ENCODE measurements at regions not wholly inside any gene's neighbourhood (a gene's known extent, or its start where the extent isn't known, plus 50 kb on each side); places are given as distances from the start of the nearest gene placed in this dataset.

DNA sequence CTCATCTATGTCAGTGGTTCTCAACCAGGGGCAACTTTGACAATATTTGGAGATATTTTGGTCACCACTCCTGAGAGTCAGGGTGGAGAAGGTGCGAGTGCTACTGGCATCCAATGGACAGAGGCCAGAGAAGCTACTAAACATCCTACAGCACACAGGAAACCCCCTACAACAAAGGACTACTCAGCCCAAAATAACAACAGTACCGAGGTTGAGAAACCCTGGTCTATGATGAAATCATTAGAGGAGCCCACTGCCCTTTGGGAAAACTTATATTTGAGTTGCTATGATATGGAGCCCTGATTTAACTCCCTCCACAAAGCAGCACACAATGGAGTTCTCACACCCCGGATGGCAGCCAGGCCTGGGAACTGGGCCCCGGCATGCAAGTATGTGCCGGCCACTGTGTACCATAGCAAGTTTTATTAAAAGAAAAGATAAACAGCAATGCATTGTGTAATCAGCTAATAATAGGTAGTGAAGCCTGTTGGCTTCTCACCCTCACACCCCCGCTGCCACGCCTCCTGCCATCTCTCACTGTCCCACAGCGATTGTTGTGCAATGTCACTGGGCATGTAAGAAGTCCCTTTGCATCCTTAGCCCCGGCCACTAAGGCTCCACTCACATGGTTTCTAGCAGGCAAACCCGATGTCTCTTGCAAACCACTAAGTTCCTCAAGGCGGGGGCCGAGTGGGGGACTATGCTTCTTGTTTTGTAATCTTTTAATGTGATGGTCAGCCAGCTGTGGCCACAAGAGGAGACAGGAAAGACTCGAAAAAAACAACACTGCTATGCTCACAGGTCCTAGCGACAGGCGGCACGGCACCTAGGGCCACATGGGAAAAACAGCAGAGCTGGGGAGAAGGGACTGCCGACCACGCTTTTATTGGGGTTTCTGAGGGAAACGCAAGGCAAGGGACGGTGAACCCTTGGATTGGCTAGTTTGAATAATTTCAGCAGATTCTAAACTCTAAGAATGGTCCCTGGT is 110.0 kb downstream of the AQP9 start:
- TF ChIP-seq ZNF565 (CRISPR knock-in tag; conservative IDR thresholded peaks at IDR 0.05; ENCODE audit: low read depth) (no peak), TCF4 (CRISPR knock-in tag; IDR thresholded peaks at IDR 0.05; ENCODE audit: borderline replicate concordance) (no peak), ZC3H10 (CRISPR knock-in tag; IDR thresholded peaks at IDR 0.05) (no peak), TOX (CRISPR knock-in tag; IDR thresholded peaks at IDR 0.05; ENCODE audit: borderline replicate concordance) (no peak), RARB (CRISPR knock-in tag; IDR thresholded peaks at IDR 0.05) (no peak), CREB5 (CRISPR knock-in tag; IDR thresholded peaks at IDR 0.05; ENCODE audit: low read depth) (no peak), PPARA (CRISPR knock-in tag; IDR thresholded peaks at IDR 0.05; ENCODE audit: borderline replicate concordance) (no peak)
- TF ChIP-seq, protein P1, sequence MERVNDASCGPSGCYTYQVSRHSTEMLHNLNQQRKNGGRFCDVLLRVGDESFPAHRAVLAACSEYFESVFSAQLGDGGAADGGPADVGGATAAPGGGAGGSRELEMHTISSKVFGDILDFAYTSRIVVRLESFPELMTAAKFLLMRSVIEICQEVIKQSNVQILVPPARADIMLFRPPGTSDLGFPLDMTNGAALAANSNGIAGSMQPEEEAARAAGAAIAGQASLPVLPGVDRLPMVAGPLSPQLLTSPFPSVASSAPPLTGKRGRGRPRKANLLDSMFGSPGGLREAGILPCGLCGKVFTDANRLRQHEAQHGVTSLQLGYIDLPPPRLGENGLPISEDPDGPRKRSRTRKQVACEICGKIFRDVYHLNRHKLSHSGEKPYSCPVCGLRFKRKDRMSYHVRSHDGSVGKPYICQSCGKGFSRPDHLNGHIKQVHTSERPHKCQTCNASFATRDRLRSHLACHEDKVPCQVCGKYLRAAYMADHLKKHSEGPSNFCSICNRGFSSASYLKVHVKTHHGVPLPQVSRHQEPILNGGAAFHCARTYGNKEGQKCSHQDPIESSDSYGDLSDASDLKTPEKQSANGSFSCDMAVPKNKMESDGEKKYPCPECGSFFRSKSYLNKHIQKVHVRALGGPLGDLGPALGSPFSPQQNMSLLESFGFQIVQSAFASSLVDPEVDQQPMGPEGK (CRISPR knock-in tag; IDR thresholded peaks at IDR 0.05; ENCODE audit: borderline replicate concordance), result no peak
- TF ChIP-seq, protein P2, sequence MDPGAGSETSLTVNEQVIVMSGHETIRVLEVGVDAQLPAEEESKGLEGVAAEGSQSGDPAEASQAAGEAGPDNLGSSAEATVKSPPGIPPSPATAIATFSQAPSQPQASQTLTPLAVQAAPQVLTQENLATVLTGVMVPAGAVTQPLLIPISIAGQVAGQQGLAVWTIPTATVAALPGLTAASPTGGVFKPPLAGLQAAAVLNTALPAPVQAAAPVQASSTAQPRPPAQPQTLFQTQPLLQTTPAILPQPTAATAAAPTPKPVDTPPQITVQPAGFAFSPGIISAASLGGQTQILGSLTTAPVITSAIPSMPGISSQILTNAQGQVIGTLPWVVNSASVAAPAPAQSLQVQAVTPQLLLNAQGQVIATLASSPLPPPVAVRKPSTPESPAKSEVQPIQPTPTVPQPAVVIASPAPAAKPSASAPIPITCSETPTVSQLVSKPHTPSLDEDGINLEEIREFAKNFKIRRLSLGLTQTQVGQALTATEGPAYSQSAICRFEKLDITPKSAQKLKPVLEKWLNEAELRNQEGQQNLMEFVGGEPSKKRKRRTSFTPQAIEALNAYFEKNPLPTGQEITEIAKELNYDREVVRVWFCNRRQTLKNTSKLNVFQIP (CRISPR knock-in tag; IDR thresholded peaks at IDR 0.05; ENCODE audit: borderline replicate concordance, low read depth), result no peak
- ATAC-seq, result no peak

- TF ChIP-seq ISL1 (CRISPR knock-in tag; IDR thresholded peaks at IDR 0.05) (peak; percentile 51), BACH2 (CRISPR knock-in tag; IDR thresholded peaks at IDR 0.05; ENCODE audit: borderline replicate concordance) (no peak), PPARA (CRISPR knock-in tag; IDR thresholded peaks at IDR 0.05; ENCODE audit: borderline replicate concordance) (no peak), OSR1 (CRISPR knock-in tag; IDR thresholded peaks at IDR 0.05) (no peak), ZNF8 (CRISPR knock-in tag; IDR thresholded peaks at IDR 0.05) (no peak), RARB (CRISPR knock-in tag; IDR thresholded peaks at IDR 0.05) (no peak), ARNTL (CRISPR knock-in tag; IDR thresholded peaks at IDR 0.05; ENCODE audit: borderline replicate concordance, low read depth) (no peak), TCF4 (CRISPR knock-in tag; IDR thresholded peaks at IDR 0.05; ENCODE audit: borderline replicate concordance) (peak; percentile 49; the same call in 1 of the 2 replicates), ZFP3 (CRISPR knock-in tag; IDR thresholded peaks at IDR 0.05) (no peak), ZNF565 (CRISPR knock-in tag; conservative IDR thresholded peaks at IDR 0.05; ENCODE audit: low read depth) (no peak), SNAI2 (CRISPR knock-in tag; IDR thresholded peaks at IDR 0.05) (no peak), GLIS3 (CRISPR knock-in tag; IDR thresholded peaks at IDR 0.05) (no peak)
- TF ChIP-seq, protein P3, sequence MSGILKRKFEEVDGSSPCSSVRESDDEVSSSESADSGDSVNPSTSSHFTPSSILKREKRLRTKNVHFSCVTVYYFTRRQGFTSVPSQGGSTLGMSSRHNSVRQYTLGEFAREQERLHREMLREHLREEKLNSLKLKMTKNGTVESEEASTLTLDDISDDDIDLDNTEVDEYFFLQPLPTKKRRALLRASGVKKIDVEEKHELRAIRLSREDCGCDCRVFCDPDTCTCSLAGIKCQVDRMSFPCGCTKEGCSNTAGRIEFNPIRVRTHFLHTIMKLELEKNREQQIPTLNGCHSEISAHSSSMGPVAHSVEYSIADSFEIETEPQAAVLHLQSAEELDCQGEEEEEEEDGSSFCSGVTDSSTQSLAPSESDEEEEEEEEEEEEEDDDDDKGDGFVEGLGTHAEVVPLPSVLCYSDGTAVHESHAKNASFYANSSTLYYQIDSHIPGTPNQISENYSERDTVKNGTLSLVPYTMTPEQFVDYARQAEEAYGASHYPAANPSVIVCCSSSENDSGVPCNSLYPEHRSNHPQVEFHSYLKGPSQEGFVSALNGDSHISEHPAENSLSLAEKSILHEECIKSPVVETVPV (CRISPR knock-in tag; IDR thresholded peaks at IDR 0.05), result no peak
- no peak for ATAC-seq
Measured at GRCh38 chr15:58249646-58250312, 111.6 kb downstream of the AQP9 start.

GRCh38 chr15:58252586-58253323 is 114.6 kb downstream of the AQP9 start:
- no peak for ATAC-seq
- TF ChIP-seq CREB5 (CRISPR knock-in tag; IDR thresholded peaks at IDR 0.05; ENCODE audit: low read depth), result no peak
- TF ChIP-seq TOX (CRISPR knock-in tag; IDR thresholded peaks at IDR 0.05; ENCODE audit: borderline replicate concordance), result no peak
- TF ChIP-seq OSR1 (CRISPR knock-in tag; IDR thresholded peaks at IDR 0.05), result no peak
- TF ChIP-seq PPARA (CRISPR knock-in tag; IDR thresholded peaks at IDR 0.05; ENCODE audit: borderline replicate concordance), result no peak
- TF ChIP-seq ARNTL (CRISPR knock-in tag; IDR thresholded peaks at IDR 0.05; ENCODE audit: borderline replicate concordance, low read depth), result no peak
- no peak for TF ChIP-seq BACH2 (CRISPR knock-in tag; IDR thresholded peaks at IDR 0.05; ENCODE audit: borderline replicate concordance)
- TF ChIP-seq ZNF565 (CRISPR knock-in tag; conservative IDR thresholded peaks at IDR 0.05; ENCODE audit: low read depth), result no peak
- TF ChIP-seq RARB (CRISPR knock-in tag; IDR thresholded peaks at IDR 0.05), result no peak
- no peak for TF ChIP-seq ZNF70 (CRISPR knock-in tag; IDR thresholded peaks at IDR 0.05)
- TF ChIP-seq, protein P3 (CRISPR knock-in tag; IDR thresholded peaks at IDR 0.05), result no peak
